ENCODE measurements at regions not wholly inside any gene's neighbourhood (a gene's known extent, or its start where the extent isn't known, plus 50 kb on each side); places are given as distances from the start of the nearest gene placed in this dataset.

- ATAC-seq (no peak), DNase-seq (no peak)
- intact Hi-C loops (cut with DNase I): no loop called here
- no peaks in the 10 kb centered on the region for H3K36me3 ChIP-seq (replicated peaks in 1 of 2; ENCODE audit: insufficient read depth in 1 of 2, low read depth in 2 of 2)
- no peak overlapping the region for H3K4me3 ChIP-seq
- H3K27ac ChIP-seq: no peak overlapping the region
- no peaks in the 10 kb centered on the region for H3K27me3 ChIP-seq
- H3K9me3 ChIP-seq: no peaks in the 10 kb centered on the region
- H3K4me1 ChIP-seq: no peaks in the 10 kb centered on the region
- no peak for TF ChIP-seq CTCF (IDR thresholded peaks at IDR 0.05)
- TF ChIP-seq POLR2A (IDR thresholded peaks at IDR 0.05): no peak
- WGBS, 2 donors: 41 to 47% methylated on average over 1 of the region's 1 CpG
Observed at GRCh38 chr4:181606300-181606699, 636.9 kb upstream of the TENM3 start.

- 25 to 34% methylated on average over 2 of the region's 2 CpGs for WGBS, 2 donors
- Histone ChIP-seq H3K4me3 (no peak overlapping the region), H3K36me3 (replicated peaks in 1 of 2; ENCODE audit: insufficient read depth in 1 of 2, low read depth in 2 of 2) (no peaks in the 10 kb centered on the region), H3K27ac (no peak overlapping the region), H3K4me1 (no peaks in the 10 kb centered on the region), H3K9me3 (no peaks in the 10 kb centered on the region), H3K27me3 (no peaks in the 10 kb centered on the region)
- intact Hi-C loops (cut with DNase I): no loop called here
- DNase-seq (no peak), ATAC-seq (no peak)
- TF ChIP-seq POLR2A (IDR thresholded peaks at IDR 0.05) (no peak), CTCF (IDR thresholded peaks at IDR 0.05) (no peak)
Observed at GRCh38 chr4:181608181-181608580, 635.0 kb upstream of the TENM3 start.

GRCh38 chr4:181611033-181611711, 632.0 kb upstream of the TENM3 start:
- 48% methylated on average over 15 of the region's 15 CpGs for WGBS, 2 donors
- H3K4me1 ChIP-seq: no peaks in the 10 kb centered on the region
- ATAC-seq (no peak), DNase-seq (no peak)
- H3K36me3 ChIP-seq (replicated peaks in 1 of 2; ENCODE audit: insufficient read depth in 1 of 2, low read depth in 2 of 2): no peaks in the 10 kb centered on the region
- no peak overlapping the region for H3K27ac ChIP-seq
- no peaks in the 10 kb centered on the region for H3K9me3 ChIP-seq
- H3K27me3 ChIP-seq: no peaks in the 10 kb centered on the region
- TF ChIP-seq CTCF (IDR thresholded peaks at IDR 0.05) (no peak), POLR2A (IDR thresholded peaks at IDR 0.05) (no peak)
- H3K4me3 ChIP-seq: no peak overlapping the region
- intact Hi-C loops (cut with DNase I): no loop called here

- DNase-seq (no peak), ATAC-seq (no peak)
- Histone ChIP-seq H3K9me3 (no peaks in the 10 kb centered on the region), H3K4me3 (no peak overlapping the region), H3K4me1 (no peaks in the 10 kb centered on the region), H3K27ac (no peak overlapping the region), H3K27me3 (no peaks in the 10 kb centered on the region), H3K36me3 (replicated peaks in 1 of 2; ENCODE audit: insufficient read depth in 1 of 2, low read depth in 2 of 2) (no peaks in the 10 kb centered on the region)
- TF ChIP-seq POLR2A (IDR thresholded peaks at IDR 0.05): no peak
- intact Hi-C loops (cut with DNase I): no loop called here
- WGBS, 2 donors: 35 to 43% methylated on average over 8 of the region's 8 CpGs
Observed at GRCh38 chr4:181611946-181612600, 631.1 kb upstream of the TENM3 start.

GRCh38 chr4:181613200-181613599, 630.0 kb upstream of the TENM3 start:
- no peak for DNase-seq
- no peak for ATAC-seq
- Histone ChIP-seq H3K4me3 (no peak overlapping the region), H3K9me3 (no peaks in the 10 kb centered on the region), H3K27me3 (no peaks in the 10 kb centered on the region), H3K36me3 (replicated peaks in 1 of 2; ENCODE audit: insufficient read depth in 1 of 2, low read depth in 2 of 2) (no peaks in the 10 kb centered on the region), H3K4me1 (no peaks in the 10 kb centered on the region), H3K27ac (no peak overlapping the region)
- TF ChIP-seq CTCF (IDR thresholded peaks at IDR 0.05) (no peak), POLR2A (IDR thresholded peaks at IDR 0.05) (no peak)
- WGBS, 2 donors: 62 to 73% methylated on average over 6 of the region's 6 CpGs
- intact Hi-C loops (cut with DNase I): no loop called here
